ENCODE measurements at regions not wholly inside any gene's neighbourhood (a gene's known extent, or its start where the extent isn't known, plus 50 kb on each side); places are given as distances from the start of the nearest gene placed in this dataset.

GRCh38 chr3:72126441-72127223 is 341.7 kb upstream of the PROK2 start:
- no peak for TF ChIP-seq CTCF (IDR thresholded peaks at IDR 0.05; ENCODE audit: control extremely low read depth, extremely low read depth)
- Histone ChIP-seq H3K9me3 (ENCODE audit: control insufficient read depth in 4 of 4, insufficient read depth in 3 of 4, low read length in 3 of 4) (peaks cover 0 to 1% (median 0%) of the 10 kb centered on the region in 4 donors), H3K4me3 (no peak overlapping the region), H3K27me3 (ENCODE audit: control insufficient read depth in 3 of 3, insufficient read depth in 3 of 3, low read length in 2 of 3) (no peaks in the 10 kb centered on the region), H3K27ac (ENCODE audit: low read depth in 1 of 2, low read length in 1 of 2) (no peak overlapping the region), H3K36me3 (ENCODE audit: control insufficient read depth in 4 of 4, insufficient read depth in 4 of 4, low read length in 4 of 4) (no peaks in the 10 kb centered on the region), H3K9ac (ENCODE audit: insufficient read depth in 1 of 2, low read length in 2 of 2) (no peak overlapping the region), H3K4me1 (ENCODE audit: control insufficient read depth in 5 of 5, insufficient read depth in 5 of 5, low read length in 5 of 5) (peaks cover 0 to 2% (median 0%) of the 10 kb centered on the region in 5 donors)
- ATAC-seq (ENCODE audit: insufficient read depth, low FRiP score) (no peak), DNase-seq (no peak)
- 75 to 77% methylated on average over 8 of the region's 8 CpGs for WGBS, 2 donors

GRCh38 chr3:72123908-72124441 is 339.0 kb upstream of the PROK2 start:
- H3K9me3 ChIP-seq (ENCODE audit: control insufficient read depth in 4 of 4, insufficient read depth in 3 of 4, low read length in 3 of 4) = peaks cover 0 to 1% (median 0%) of the 10 kb centered on the region in 4 donors
- DNase-seq = peak in 1 of 3 donors; percentile 49
- ATAC-seq (ENCODE audit: insufficient read depth, low FRiP score) = no peak
- H3K36me3 ChIP-seq (ENCODE audit: control insufficient read depth in 4 of 4, insufficient read depth in 4 of 4, low read length in 4 of 4) = no peaks in the 10 kb centered on the region
- H3K4me3 ChIP-seq = no peak overlapping the region
- TF ChIP-seq CTCF (IDR thresholded peaks at IDR 0.05; ENCODE audit: control extremely low read depth, extremely low read depth) = no peak
- peaks cover 0 to 2% (median 0%) of the 10 kb centered on the region in 5 donors for H3K4me1 ChIP-seq (ENCODE audit: control insufficient read depth in 5 of 5, insufficient read depth in 5 of 5, low read length in 5 of 5)
- 58 to 81% methylated on average over 7 of the region's 7 CpGs for WGBS, 2 donors
- H3K9ac ChIP-seq (ENCODE audit: insufficient read depth in 1 of 2, low read length in 2 of 2) = no peak overlapping the region
- H3K27ac ChIP-seq (ENCODE audit: low read depth in 1 of 2, low read length in 1 of 2) = peak overlapping the region in 1 of 2 donors; percentile 36
- H3K27me3 ChIP-seq (ENCODE audit: control insufficient read depth in 3 of 3, insufficient read depth in 3 of 3, low read length in 2 of 3) = no peaks in the 10 kb centered on the region

- DNase-seq (no peak), ATAC-seq (ENCODE audit: insufficient read depth, low FRiP score) (no peak)
- no peaks in the 10 kb centered on the region for H3K36me3 ChIP-seq (ENCODE audit: control insufficient read depth in 4 of 4, insufficient read depth in 4 of 4, low read length in 4 of 4)
- H3K27me3 ChIP-seq (ENCODE audit: control insufficient read depth in 3 of 3, insufficient read depth in 3 of 3, low read length in 2 of 3) = no peaks in the 10 kb centered on the region
- peaks cover 0 to 3% (median 0%) of the 10 kb centered on the region in 4 donors for H3K9me3 ChIP-seq (ENCODE audit: control insufficient read depth in 4 of 4, insufficient read depth in 3 of 4, low read length in 3 of 4)
- TF ChIP-seq CTCF (IDR thresholded peaks at IDR 0.05; ENCODE audit: control extremely low read depth, extremely low read depth) = no peak
- H3K9ac ChIP-seq (ENCODE audit: insufficient read depth in 1 of 2, low read length in 2 of 2) = no peak overlapping the region
- 66 to 72% methylated on average over 5 of the region's 5 CpGs for WGBS, 2 donors
- H3K27ac ChIP-seq (ENCODE audit: low read depth in 1 of 2, low read length in 1 of 2) = no peak overlapping the region
- H3K4me3 ChIP-seq = no peak overlapping the region
- H3K4me1 ChIP-seq (ENCODE audit: control insufficient read depth in 5 of 5, insufficient read depth in 5 of 5, low read length in 5 of 5) = peaks cover 0 to 2% (median 0%) of the 10 kb centered on the region in 5 donors
Measured at GRCh38 chr3:72120806-72121778, 336.1 kb upstream of the PROK2 start.
